Spleen (tissue), 11 donors: ENCODE measurements at regions not wholly inside any gene's neighbourhood (a gene's known extent, or its start where the extent isn't known, plus 50 kb on each side); places are given as distances from the start of the nearest gene placed in this dataset.
A peak's percentile ranks its signal among the peaks of the same experiment; 100 is the strongest.

ENCODE experiments used
- DNase-seq: peaks from one replicate; pipeline ENCODE4 v3.0.0-alpha.2; 2020
- H3K27ac ChIP-seq, 8 donors: fragments of 200-600 bp; sonication (generic) in 7 of 8; 1 replicate in 4 of 8; 2 replicates in 4 of 8; pipeline versions ENCODE4 v1.5.0 to v1.8.0; 2016 to 2021; ENCODE audit warnings: inconsistent platforms in 4 of 8, mild to moderate bottlenecking in 4 of 8, moderate library complexity in 1 of 8
- H3K27me3 ChIP-seq, 7 donors: fragments of 200-600 bp; sonication (generic) in 6 of 7; replicated peaks in 1 of 7; 1 replicate in 4 of 7; 2 replicates in 3 of 7; pipeline versions ENCODE4 v1.5.0 to v1.8.0; 2016 to 2021; ENCODE audit warnings: inconsistent platforms in 3 of 7, mild to moderate bottlenecking in 1 of 7
- H3K36me3 ChIP-seq, 6 donors: fragments of 200-600 bp; sonication (generic) in 5 of 6; 1 replicate in 4 of 6; 2 replicates in 2 of 6; pipeline versions ENCODE4 v1.5.0 to v1.8.0; 2016 to 2021; ENCODE audit warnings: inconsistent platforms in 2 of 6
- H3K4me1 ChIP-seq, 6 donors: fragments of 200-600 bp; sonication (generic) in 5 of 6; 1 replicate in 3 of 6; 2 replicates in 3 of 6; pipeline versions ENCODE4 v1.5.0 to v1.8.0; 2016 to 2021; ENCODE audit warnings: inconsistent platforms in 3 of 6
- H3K4me3 ChIP-seq, 8 donors: fragments of 200-600 bp; sonication (generic) in 7 of 8; 1 replicate in 4 of 8; 2 replicates in 4 of 8; pipeline versions ENCODE4 v1.5.0 to v1.8.0; 2016 to 2021; ENCODE audit warnings: inconsistent platforms in 4 of 8, mild to moderate bottlenecking in 4 of 8, moderate library complexity in 2 of 8
- H3K9me3 ChIP-seq, 8 donors: fragments of 200-600 bp; sonication (generic) in 7 of 8; 1 replicate in 4 of 8; 2 replicates in 4 of 8; pipeline versions ENCODE4 v1.5.0 to v1.8.0; 2016 to 2021; ENCODE audit warnings: inconsistent platforms in 4 of 8
- CTCF ChIP-seq, 11 experiments: fragments of 200-600 bp in 7 of 11; fragments of 450-650 bp in 4 of 11; sonication (generic) in 4 of 11; IDR thresholded peaks in 8 of 11; conservative IDR thresholded peaks in 3 of 11; 1 replicate in 7 of 11; 2 replicates in 4 of 11; pipeline versions ENCODE4 v1.4.0 to v1.8.0; 2016 to 2021; ENCODE audit warnings: antibody characterized with exemption in 11 of 11, inconsistent platforms in 4 of 11, mild to moderate bottlenecking in 1 of 11
- POLR2A ChIP-seq, 3 donors: fragments of 450-650 bp; IDR thresholded peaks; one replicate each; pipeline ENCODE4 v1.5.1; 2017; ENCODE audit warnings: antibody characterized with exemption in 3 of 3, mild to moderate bottlenecking in 1 of 3
- POLR2AphosphoS5 ChIP-seq, 3 donors: sonication (generic); formaldehyde crosslinking; IDR thresholded peaks; one replicate each; pipeline ENCODE4 v1.5.1; 2017; ENCODE audit warnings: antibody characterized with exemption in 3 of 3
- WGBS, 5 donors: extraction: QIAGEN DNeasy Blood & Tissue Kit in 3 of 5; methylation state at CpG; one replicate each; pipeline versions ENCODE4 v1.1.5 to v1.1.7; 2013 to 2018; 5-methylcytosine and 5-hydroxymethylcytosine counted together
- intact Hi-C: fragments of 100-400 bp; cut with DNase I; formaldehyde crosslinking; loops from one replicate; pipeline ENCODE4 v1.15.0; 2023; ENCODE audit warnings: low total_unique reads
- donor health status: healthy with polysubstance abuse.
- donor health status: DM: no; HTN: no; CAD: no; lungs with moderate emphysema.
- donor health status: DM: no; HTN: no; CAD: no.
- donor health status: Bipolar disorder and iron deficiency.
- donor health status: healthy.
- donor health status: DM: no; HTN: no; CAD: no.
- donor health status: DM: yes; HTN: yes; CAD: no.

- Histone ChIP-seq H3K36me3 (no peaks in the 10 kb centered on the region), H3K9me3 (no peaks in the 10 kb centered on the region), H3K4me3 (no peak overlapping the region), H3K27me3 (no peaks in the 10 kb centered on the region), H3K4me1 (no peaks in the 10 kb centered on the region), H3K27ac (no peak overlapping the region)
- intact Hi-C loops, result loop anchor here (5.0 to 10.0 kb wide), 3 partner anchors 225 to 1112 kb away; no protein-coding TSS in a partner anchor
- 0 to 4% (median 1%) methylated on average over 2 of the region's 2 CpGs for WGBS, 5 donors
- no peak for DNase-seq
- peak in 10 of 11 experiments; percentile 17 to 63 (median 54) for TF ChIP-seq CTCF (IDR thresholded peaks at IDR 0.05 in 8 of 11, conservative IDR thresholded peaks at IDR 0.05 in 3 of 11)
- no peak for TF ChIP-seq POLR2AphosphoS5 (IDR thresholded peaks at IDR 0.05)
Observed at GRCh38 chr2:18749912-18750526, 160.7 kb upstream of the NT5C1B start.

GRCh38 chr2:18745431-18746272, 156.3 kb upstream of the NT5C1B start:
- H3K4me3 ChIP-seq, result no peak overlapping the region
- no peaks in the 10 kb centered on the region for H3K4me1 ChIP-seq
- H3K9me3 ChIP-seq, result no peaks in the 10 kb centered on the region
- no peak overlapping the region for H3K27ac ChIP-seq
- TF ChIP-seq POLR2AphosphoS5 (IDR thresholded peaks at IDR 0.05), result no peak
- no peak for DNase-seq
- 90 to 92% (median 91%) methylated on average over 6 of the region's 6 CpGs for WGBS, 5 donors
- H3K36me3 ChIP-seq, result no peaks in the 10 kb centered on the region
- intact Hi-C loops, result loop anchor here (10.0 kb wide), 1 partner anchor 221 kb away; no protein-coding TSS in a partner anchor
- H3K27me3 ChIP-seq, result no peaks in the 10 kb centered on the region

- Histone ChIP-seq H3K4me1 (no peaks in the 10 kb centered on the region), H3K4me3 (no peak overlapping the region)
Observed at GRCh38 chr2:18741895-18742732, 152.7 kb upstream of the NT5C1B start.

More at GRCh38 chr2:18741895-18742732, 152.7 kb upstream of the NT5C1B start:
- 78 to 88% (median 80%) methylated on average over 12 of the region's 12 CpGs for WGBS, 5 donors
- TF ChIP-seq POLR2A (IDR thresholded peaks at IDR 0.05), result no peak
- no peak for TF ChIP-seq CTCF (IDR thresholded peaks at IDR 0.05 in 8 of 11, conservative IDR thresholded peaks at IDR 0.05 in 3 of 11)
- no peak for TF ChIP-seq POLR2AphosphoS5 (IDR thresholded peaks at IDR 0.05)
- H3K27me3 ChIP-seq, result no peaks in the 10 kb centered on the region
- H3K36me3 ChIP-seq, result no peaks in the 10 kb centered on the region
- H3K27ac ChIP-seq, result no peak overlapping the region
- intact Hi-C loops, result loop anchor here (10.0 kb wide), 1 partner anchor 217 kb away; no protein-coding TSS in a partner anchor
- DNase-seq, result peak; percentile 41
- H3K9me3 ChIP-seq, result peaks cover 0 to 2% (median 0%) of the 10 kb centered on the region in 8 donors
